GM19467 (cell line): ENCODE measurements at regions not wholly inside any gene's neighbourhood (a gene's known extent, or its start where the extent isn't known, plus 50 kb on each side); places are given as distances from the start of the nearest gene placed in this dataset.
"Not testable (repeated sequence)": the region's sequence is repeated elsewhere in the genome, so short reads cannot be mapped to it uniquely, and the experiment has no call there.

Experiments used
- ATAC-seq: cut with Tn5 transposase; IDR thresholded peaks from one replicate; pipeline ENCODE4 v1.9.1; 2021; ENCODE audit warnings: mild to moderate bottlenecking, moderate library complexity; ENCODE audit not compliant: unreplicated experiment

DNA sequence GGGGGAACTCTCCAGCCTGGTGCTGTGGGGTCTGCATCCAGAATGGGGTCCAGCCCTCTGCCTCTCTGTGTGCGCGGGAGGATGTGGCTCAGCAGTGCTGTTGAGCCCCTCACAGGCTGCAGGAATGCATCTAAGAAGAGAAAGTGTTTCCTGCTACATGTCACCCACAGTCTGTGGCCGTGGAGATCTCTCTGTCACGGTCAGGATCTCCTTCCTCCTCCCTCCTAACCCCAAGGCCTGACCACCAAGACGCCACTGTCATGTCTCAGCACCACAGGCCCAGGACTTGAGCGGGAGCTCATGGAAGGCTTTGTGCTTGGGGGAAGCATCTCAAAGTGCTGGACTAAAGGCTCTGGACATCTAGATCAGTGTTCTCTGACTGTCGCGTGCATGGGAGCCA lies 90.1 kb downstream of the SREK1 start:
- no peak for ATAC-seq

GRCh38 chr5:66238435-66238834 lies 94.3 kb downstream of the SREK1 start:
- no peak for ATAC-seq

GRCh38 chr5:66239034-66239433 lies 94.9 kb downstream of the SREK1 start:
- ATAC-seq: no peak

DNA sequence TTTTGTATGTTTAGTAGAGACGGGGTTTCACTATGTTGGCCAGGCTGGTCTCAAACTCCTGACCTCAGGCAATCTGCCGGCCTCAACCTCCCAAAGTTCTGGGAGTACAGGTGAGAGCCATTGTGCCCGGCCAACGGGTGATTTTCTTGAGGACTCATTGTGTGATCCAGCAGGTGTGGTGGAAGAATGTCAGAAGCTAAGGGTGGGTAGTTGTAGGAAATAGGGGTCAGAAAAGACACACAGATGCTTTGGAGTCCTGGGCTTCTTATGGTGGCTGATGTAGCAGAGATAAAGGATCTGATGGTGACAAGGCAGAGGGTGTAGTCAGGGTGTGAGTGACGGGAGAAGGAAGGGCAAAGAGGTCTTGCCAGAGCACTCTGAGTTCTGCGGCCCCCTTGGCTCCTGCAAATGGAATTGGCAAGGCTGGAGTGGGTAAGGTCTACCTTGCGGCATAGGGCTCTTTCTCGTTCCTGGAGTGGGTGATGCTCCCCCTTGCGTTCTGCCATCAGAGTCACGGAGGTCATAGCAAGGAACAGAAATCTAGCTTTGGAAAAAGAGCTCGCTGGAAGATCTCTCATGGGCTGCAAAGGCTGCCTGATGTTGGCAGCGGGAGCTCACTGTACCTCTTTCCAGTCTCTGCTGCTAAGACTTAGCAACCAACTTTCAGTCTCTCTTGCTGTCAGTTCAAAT lies 97.2 kb downstream of the SREK1 start:
- ATAC-seq: no peak

- ATAC-seq: no peak
These were observed 98.1 kb downstream of the SREK1 start for GRCh38 chr5:66242050-66242715.

DNA sequence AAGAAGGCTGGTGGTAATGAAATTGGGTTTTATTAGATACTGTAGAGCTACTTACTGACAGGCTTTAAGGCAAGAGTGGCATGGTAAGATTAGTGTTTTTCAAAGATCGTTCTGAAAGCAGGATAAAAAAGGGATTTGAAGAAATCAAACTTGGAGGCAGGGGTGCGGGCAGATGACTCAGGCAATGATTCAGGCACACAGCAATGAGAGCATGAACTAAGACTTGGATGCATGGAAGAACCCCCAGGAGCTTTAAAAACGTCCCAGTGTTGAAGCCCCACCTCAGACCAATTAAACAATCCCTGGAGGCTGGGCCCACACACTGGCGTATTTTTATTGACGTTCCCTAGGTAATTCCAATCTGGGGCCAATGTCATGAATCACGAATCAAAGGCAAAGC lies 102.5 kb downstream of the SREK1 start:
- no peak for ATAC-seq

DNA sequence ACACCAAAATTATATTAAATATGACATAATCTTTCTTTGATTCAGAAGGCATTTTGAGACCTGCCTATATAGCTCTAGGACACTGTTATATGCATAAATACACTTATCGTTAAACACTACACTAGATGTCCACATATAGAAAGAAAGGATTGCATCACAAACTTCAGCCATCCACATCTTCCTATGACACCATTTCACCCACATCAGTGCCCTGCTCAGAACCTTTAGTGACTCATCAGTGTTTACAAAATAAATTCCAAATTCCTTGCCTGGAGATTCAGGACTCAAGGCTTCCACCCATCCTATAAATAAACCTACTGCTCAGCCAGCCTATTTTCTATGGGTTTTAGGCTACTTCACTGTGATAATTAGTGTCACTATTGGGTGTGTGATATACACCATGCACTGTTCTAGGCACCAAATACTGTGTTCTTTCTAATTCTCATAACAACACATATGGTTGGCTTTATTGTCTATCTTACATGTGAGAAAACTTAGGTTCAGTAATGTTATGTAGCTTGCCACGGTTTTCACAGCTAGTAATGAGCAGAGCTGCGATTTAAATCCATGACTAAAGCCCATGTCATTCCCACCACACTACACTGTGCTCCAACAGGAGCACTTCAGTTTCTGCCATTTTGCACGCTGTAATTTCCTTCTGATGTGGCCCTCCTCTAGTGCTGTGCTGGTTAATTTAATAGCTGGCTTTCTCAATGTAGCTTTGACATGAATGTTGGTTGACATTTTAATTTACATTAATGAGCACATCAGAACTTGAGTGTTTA lies 103.3 kb downstream of the SREK1 start:
- no peak for ATAC-seq

DNA sequence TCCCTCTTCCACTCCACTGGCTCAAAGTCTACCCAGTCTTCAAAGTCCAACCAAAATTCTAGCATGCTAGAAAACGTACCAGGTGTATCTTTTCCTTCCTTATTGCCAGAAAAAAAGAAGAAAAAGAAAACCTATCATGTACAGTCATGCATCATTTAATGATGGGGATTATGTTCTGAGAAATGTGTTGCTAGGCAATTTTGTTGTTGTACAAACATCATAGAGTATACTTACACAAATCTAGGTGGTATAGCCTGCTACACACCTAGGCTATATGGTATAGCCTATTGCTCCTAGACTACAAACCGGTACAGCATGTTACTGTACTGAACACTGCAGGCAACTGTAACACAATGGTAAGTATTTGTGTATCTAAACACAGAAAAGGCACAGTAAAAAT lies 104.8 kb downstream of the SREK1 start:
- ATAC-seq: no peak

- ATAC-seq: no peak
These were observed 105.8 kb downstream of the SREK1 start for GRCh38 chr5:66249920-66250319.

- no peak for ATAC-seq
These were observed 108.7 kb downstream of the SREK1 start for GRCh38 chr5:66252849-66253248.

DNA sequence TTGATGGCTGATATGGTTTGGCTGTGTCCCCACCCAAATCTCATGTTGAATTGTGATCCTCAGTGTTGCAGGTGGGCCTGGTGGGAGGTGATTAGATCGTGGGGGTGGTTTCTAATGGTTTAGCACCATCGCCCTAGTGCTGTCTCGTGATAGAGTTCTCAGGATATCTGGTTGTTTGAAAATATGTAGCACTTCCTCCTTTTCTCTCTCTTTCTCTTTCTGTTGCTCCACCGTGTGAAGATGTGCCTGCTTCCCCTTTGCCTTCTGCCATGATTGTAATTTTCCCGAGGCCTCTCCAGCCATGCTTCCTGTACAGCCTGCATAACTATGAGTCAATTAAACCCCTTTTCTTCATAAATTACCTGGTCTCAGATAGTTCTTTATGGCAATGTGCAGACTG lies 111.6 kb downstream of the SREK1 start:
- ATAC-seq: no peak

- no peak for ATAC-seq
These were observed 129.0 kb downstream of the SREK1 start for GRCh38 chr5:66273121-66273520.

- ATAC-seq: no peak
These were observed 132.9 kb downstream of the SREK1 start for GRCh38 chr5:66276986-66277385.

GRCh38 chr5:66277981-66278380 lies 133.9 kb downstream of the SREK1 start:
- ATAC-seq: no peak

GRCh38 chr5:66281294-66281693 lies 137.2 kb downstream of the SREK1 start:
- no peak for ATAC-seq

DNA sequence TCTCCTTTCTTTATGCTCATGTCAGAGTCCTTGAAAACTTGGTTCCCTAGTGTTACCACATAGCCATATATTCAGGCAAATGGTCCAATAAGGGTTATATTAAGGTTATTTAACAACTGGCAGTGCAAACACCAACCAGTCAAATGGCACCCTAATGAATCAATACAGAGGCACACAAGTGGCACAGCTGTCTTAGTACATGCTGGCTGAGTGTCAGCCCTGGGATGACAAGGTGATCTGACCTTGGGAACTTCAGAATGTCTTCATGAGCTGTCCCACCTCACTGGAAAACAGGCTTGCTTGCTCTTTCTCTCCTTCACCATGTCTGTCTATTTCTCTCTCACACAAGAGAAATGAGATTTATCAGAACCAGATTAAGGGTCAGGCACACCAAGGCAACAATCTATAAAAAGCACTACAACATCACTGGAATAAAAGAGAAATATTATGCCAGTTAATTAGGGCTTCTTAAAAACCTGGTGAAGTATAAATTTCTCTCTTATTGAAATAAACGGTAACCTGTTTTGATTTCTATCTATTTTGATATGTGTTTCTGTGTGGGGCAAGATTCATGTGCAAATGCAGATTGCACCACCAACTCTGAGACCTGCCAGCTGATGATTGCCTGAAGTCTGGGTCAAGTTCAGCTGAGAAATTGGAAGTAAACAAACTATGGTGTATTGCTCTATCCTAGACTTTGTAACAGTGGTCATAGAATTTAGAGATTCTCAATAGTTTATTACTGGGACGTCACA lies 140.7 kb downstream of the SREK1 start:
- ATAC-seq: no peak

DNA sequence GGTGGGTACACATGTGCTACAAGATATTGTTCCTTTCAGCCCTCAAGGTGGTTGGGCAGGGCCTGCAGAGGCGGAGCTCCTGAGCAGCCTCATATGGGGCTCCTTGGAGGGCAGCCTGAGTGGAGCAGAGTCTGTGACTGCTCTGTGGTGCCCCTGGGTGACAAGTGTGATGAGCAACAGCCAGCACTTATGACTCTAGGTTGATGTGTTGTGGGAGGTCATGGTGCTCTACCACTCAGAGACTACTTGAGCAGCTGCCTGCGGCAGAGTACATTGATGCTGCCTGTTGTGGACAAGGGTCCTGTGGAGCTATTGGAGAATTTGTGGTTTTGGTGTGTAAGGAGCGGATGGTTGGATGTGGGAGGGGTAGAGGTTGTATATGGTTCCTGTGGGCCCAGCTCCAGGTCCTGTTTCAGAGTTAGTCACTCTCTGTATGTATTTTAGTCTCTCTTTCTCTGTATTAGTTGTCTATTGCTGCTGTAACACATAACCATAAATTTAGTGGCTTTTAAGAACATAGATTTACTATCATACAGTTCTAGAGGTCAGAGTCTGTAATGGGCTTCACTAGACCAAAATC lies 141.3 kb downstream of the SREK1 start:
- ATAC-seq: no peak

GRCh38 chr5:66291771-66292170 lies 147.7 kb downstream of the SREK1 start:
- no peak for ATAC-seq

- not testable (repeated sequence) for ATAC-seq
These were observed 149.8 kb downstream of the SREK1 start for GRCh38 chr5:66293851-66294250.

DNA sequence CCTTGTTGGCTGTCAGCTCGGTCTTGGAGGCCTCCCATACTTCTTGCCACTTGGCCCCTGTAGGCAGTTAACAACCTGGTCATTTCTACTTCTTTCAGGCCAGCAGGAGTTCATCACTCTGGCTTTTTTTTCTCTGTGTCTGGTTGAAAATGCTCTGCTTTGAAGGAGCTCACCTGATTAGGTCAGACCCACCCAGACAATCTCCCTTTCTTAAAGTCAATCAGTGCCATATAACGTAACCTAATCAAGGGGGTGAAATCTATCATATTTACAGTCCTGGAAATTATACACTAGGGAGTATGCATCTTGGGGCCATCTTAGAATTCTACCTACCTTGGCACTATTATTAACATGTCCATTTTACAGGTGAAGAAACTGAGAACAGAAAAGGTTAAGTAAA lies 155.4 kb downstream of the SREK1 start:
- ATAC-seq: no peak

GRCh38 chr5:66302344-66302743 lies 158.2 kb downstream of the SREK1 start:
- no peak for ATAC-seq
